HG03135 (cell line): ENCODE measurements at regions not wholly inside any gene's neighbourhood (a gene's known extent, or its start where the extent isn't known, plus 50 kb on each side); places are given as distances from the start of the nearest gene placed in this dataset.

Experiments
- ATAC-seq: cut with Tn5 transposase; IDR thresholded peaks from one replicate; pipeline ENCODE4 v1.9.1; 2021; ENCODE audit warnings: mild to moderate bottlenecking, moderate library complexity; ENCODE audit not compliant: unreplicated experiment

GRCh38 chr6:43858161-43859153 is 88.4 kb downstream of the VEGFA start:
- ATAC-seq = no peak

GRCh38 chr6:43856005-43856765 is 86.2 kb downstream of the VEGFA start:
- ATAC-seq = no peak

GRCh38 chr6:43855247-43855646 is 85.2 kb downstream of the VEGFA start:
- ATAC-seq = no peak

GRCh38 chr6:43853066-43853650 is 83.1 kb downstream of the VEGFA start:
- no peak for ATAC-seq

- no peak for ATAC-seq
These were observed 82.4 kb downstream of the VEGFA start for GRCh38 chr6:43852350-43852864.

GRCh38 chr6:43851204-43851865 is 81.3 kb downstream of the VEGFA start:
- ATAC-seq = no peak

- ATAC-seq = no peak
These were observed 80.5 kb downstream of the VEGFA start for GRCh38 chr6:43850314-43851203.

GRCh38 chr6:43849844-43850243 is 79.8 kb downstream of the VEGFA start:
- no peak for ATAC-seq

- ATAC-seq = no peak
These were observed 78.8 kb downstream of the VEGFA start for GRCh38 chr6:43848671-43849391.

GRCh38 chr6:43847741-43848630 is 78.0 kb downstream of the VEGFA start:
- ATAC-seq = no peak

GRCh38 chr6:43846556-43846955 is 76.5 kb downstream of the VEGFA start:
- ATAC-seq = no peak

- ATAC-seq = no peak
These were observed 75.6 kb downstream of the VEGFA start for GRCh38 chr6:43845646-43846045.

GRCh38 chr6:43843669-43844171 is 73.7 kb downstream of the VEGFA start:
- ATAC-seq = no peak

GRCh38 chr6:43843097-43843645 is 73.2 kb downstream of the VEGFA start:
- ATAC-seq = no peak

GRCh38 chr6:43842231-43842794 is 72.3 kb downstream of the VEGFA start:
- no peak for ATAC-seq

- ATAC-seq = no peak
These were observed 70.6 kb downstream of the VEGFA start for GRCh38 chr6:43840490-43841218.
